Kidney epithelial cell (primary cell): ENCODE measurements at regions not wholly inside any gene's neighbourhood (a gene's known extent, or its start where the extent isn't known, plus 50 kb on each side); places are given as distances from the start of the nearest gene placed in this dataset.

Experiments used
- DNase-seq: peaks from one replicate; pipeline ENCODE4 v3.0.0-alpha.2; 2010; ENCODE audit warnings: low read depth
- H3K27me3 ChIP-seq: 2 replicates; pipeline ENCODE4 v1.6.0; 2011; ENCODE audit warnings: low read length; ENCODE audit not compliant: control insufficient read depth, insufficient read depth
- H3K36me3 ChIP-seq: 2 replicates; pipeline ENCODE4 v1.5.1; 2011; ENCODE audit warnings: low read length; ENCODE audit not compliant: control insufficient read depth, insufficient read depth
- H3K4me3 ChIP-seq: 2 replicates; pipeline ENCODE4 v1.5.1; 2011; ENCODE audit warnings: low read depth, mild to moderate bottlenecking, control low read depth, low read length
- TF ChIP-seq, protein P1 (sequence below): IDR thresholded peaks from 2 replicates; pipeline ENCODE4 v1.5.1; 2011; ENCODE audit warnings: mild to moderate bottlenecking, moderate library complexity, low read length, control low read depth, inconsistent platforms; ENCODE audit not compliant: insufficient read depth, poor library complexity, severe bottlenecking

DNA sequence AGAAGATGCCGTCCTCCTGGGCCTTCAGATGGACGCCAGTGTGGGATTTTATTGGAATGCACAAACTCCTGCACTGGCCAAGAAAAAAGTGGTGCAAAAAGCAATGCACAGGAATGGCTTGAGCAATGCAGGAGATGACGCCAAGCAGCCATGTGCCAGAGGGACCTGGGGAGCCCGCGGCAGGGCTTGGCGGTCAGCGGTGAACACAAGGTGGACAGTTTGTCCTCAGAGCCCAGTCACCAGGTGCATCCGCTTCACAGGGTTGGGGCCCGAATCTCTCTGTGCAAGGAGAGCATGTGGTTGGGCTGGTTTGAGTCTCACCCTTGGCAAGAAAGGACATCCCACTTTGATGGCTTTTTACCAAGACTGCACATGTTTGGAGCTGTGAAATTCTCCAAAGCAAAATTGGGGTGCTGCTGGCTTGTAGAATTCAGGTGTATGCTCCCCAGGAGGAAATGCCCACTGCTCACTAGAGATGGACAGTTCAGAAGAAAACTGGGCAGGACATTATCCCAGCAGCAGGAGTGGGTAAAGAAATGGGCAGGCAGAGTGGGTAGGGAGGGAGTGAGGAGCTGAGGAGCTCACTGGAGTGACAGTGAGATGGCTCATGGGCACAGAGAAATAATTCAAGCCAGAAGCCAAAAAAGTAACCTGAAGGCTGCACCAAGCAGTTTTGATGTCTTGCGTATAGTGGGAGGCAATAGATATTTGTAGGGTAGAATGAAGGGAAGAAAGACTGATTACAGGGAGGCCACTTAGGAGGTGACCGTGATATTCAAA, 463.9 kb downstream of the MTRR start:
- Histone ChIP-seq H3K27me3 (no peaks in the 10 kb centered on the region), H3K36me3 (no peaks in the 10 kb centered on the region), H3K4me3 (no peak overlapping the region)
- DNase-seq, result no peak
- TF ChIP-seq, protein P1, sequence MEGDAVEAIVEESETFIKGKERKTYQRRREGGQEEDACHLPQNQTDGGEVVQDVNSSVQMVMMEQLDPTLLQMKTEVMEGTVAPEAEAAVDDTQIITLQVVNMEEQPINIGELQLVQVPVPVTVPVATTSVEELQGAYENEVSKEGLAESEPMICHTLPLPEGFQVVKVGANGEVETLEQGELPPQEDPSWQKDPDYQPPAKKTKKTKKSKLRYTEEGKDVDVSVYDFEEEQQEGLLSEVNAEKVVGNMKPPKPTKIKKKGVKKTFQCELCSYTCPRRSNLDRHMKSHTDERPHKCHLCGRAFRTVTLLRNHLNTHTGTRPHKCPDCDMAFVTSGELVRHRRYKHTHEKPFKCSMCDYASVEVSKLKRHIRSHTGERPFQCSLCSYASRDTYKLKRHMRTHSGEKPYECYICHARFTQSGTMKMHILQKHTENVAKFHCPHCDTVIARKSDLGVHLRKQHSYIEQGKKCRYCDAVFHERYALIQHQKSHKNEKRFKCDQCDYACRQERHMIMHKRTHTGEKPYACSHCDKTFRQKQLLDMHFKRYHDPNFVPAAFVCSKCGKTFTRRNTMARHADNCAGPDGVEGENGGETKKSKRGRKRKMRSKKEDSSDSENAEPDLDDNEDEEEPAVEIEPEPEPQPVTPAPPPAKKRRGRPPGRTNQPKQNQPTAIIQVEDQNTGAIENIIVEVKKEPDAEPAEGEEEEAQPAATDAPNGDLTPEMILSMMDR, result no peak

DNA sequence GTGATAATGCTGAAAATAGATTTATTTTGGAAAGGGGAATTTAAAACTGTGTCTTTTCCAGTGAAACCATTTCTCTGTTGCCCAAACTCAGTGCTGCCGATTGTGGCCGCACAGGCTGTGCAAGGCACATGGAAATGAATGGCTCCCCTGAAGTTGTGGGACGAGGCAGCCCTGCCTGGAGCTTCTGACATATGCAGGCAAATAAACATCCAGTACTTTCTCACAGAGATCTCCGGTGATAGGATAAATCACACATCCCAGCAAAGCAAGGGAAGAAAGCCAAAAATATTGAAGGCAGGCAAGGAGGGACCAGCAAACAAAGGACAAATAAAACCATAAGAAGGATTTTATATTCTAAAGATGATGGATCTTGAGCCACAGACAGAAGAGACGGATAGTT, 464.5 kb downstream of the MTRR start:
- TF ChIP-seq, protein P1, result no peak
- Histone ChIP-seq H3K36me3 (no peaks in the 10 kb centered on the region), H3K27me3 (no peaks in the 10 kb centered on the region), H3K4me3 (no peak overlapping the region)
- no peak for DNase-seq

DNA sequence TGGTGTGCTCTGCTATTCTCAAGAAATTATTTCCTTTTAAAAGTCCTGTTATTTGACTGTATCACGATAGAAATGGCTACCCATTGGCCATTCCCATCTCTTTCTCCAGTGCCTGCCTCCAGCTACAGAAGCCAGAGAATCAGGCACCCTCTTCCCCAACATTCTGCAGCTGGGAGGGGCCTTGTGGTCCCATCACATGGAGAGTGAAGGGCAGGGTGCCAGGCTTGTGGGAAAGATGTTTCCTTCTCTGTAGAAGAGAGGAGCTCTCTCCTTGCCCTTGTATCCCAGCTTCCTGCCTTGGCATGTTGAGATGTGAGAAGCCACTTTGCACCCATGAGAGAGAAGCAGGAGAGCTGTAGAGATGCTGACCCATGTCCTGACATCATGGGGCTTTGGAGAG, 465.0 kb downstream of the MTRR start:
- TF ChIP-seq, protein P1, result no peak
- no peak for DNase-seq

DNA sequence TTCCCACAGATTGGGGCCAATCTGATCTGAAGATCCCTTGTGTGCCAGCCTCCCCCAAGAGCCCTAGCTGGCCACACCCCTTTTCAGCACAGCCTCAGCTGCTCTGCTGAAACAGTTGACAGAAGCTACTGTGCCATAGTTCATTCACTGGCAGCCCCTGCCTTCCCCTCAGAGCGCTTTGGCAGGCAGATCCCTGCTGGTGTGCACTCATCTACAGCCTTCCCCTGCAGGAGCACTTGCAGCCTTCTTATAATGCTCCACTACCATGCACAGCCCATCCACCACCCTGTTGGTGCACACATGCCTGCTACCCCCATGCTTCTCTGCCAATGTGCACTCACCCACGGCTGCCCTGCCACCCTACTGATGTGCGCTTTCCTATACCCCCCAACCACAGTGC, 471.3 kb downstream of the MTRR start:
- no peak overlapping the region for H3K4me3 ChIP-seq

More for the DNA sequence above, 465.0 kb downstream of the MTRR start:
- no peaks in the 10 kb centered on the region for H3K36me3 ChIP-seq
- H3K27me3 ChIP-seq, result no peaks in the 10 kb centered on the region
- no peak overlapping the region for H3K4me3 ChIP-seq

DNA sequence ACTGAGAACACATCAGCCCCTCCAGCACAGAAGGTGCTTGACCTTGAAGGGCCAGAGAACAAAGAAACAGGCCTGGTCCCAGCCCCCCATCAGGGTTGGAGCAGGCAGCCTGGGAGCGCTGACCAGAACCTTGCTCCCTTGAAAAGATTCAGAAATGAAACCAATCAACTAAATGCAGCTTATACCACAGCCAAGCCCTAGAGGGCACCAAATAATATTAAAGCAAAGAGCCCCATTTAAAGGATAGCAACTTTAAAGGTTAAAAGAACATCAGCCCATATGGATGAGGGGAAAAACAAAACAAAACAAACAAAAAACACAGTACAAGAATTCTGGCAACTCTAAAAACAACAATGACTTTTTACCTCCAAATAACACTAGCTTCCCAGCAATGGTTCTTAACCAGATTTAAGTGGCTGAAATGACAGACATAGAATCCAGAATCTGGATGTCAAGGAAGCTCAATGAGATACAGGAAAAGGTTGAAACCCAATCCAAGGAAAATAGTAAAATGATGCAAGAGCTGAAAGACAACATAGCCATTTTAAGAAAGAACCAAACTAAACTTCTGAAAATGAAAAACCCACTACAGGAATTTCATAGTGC, 471.9 kb downstream of the MTRR start:
- DNase-seq, result no peak
- H3K4me3 ChIP-seq, result no peak overlapping the region
- no peaks in the 10 kb centered on the region for H3K27me3 ChIP-seq
- H3K36me3 ChIP-seq, result no peaks in the 10 kb centered on the region
- TF ChIP-seq, protein P1, result peak; percentile 61

More for the DNA sequence above, 471.3 kb downstream of the MTRR start:
- TF ChIP-seq, protein P1, result no peak
- DNase-seq, result no peak
- Histone ChIP-seq H3K27me3 (no peaks in the 10 kb centered on the region), H3K36me3 (no peaks in the 10 kb centered on the region)
